ENCODE measurements at regions not wholly inside any gene's neighbourhood (a gene's known extent, or its start where the extent isn't known, plus 50 kb on each side); places are given as distances from the start of the nearest gene placed in this dataset.

- Mint-ChIP-seq H3K4me1 (peaks cover 0 to 3% of the 10 kb centered on the region in 2 experiments; a peak in 1 of 4 replicates), H3K36me3 (ENCODE audit: insufficient read depth in 1 of 3, low read depth in 3 of 3) (peaks cover 5 to 12% (median 8%) of the 10 kb centered on the region in 3 experiments; a peak in 6 of 7 replicates), H3K27me3 (ENCODE audit: low read depth) (no peaks in the 10 kb centered on the region), H3K27ac (no peak overlapping the region), H3K9me3 (peaks cover 56 to 67% of the 10 kb centered on the region in 2 experiments), H3K4me3 (no peak overlapping the region)
- H2BK120ac ChIP-seq (ENCODE audit: low read depth, low read length, poor library complexity, severe bottlenecking), result no peak overlapping the region
- no peak overlapping the region for H2BK5ac ChIP-seq (ENCODE audit: insufficient read length, low read length)
- H2BK20ac ChIP-seq (ENCODE audit: low read depth, low read length, poor library complexity, severe bottlenecking), result no peak overlapping the region
- no peak overlapping the region for H3K4ac ChIP-seq (ENCODE audit: low read depth, low read length)
- no peak overlapping the region for H2BK15ac ChIP-seq (ENCODE audit: low read depth, low read length)
- no peaks in the 10 kb centered on the region for H3K27me3 ChIP-seq (ENCODE audit: insufficient read depth, low read length)
- no peak overlapping the region for H4K5ac ChIP-seq (ENCODE audit: insufficient read length, low read depth, low read length)
- TF ChIP-seq CTCF (conservative IDR thresholded peaks at IDR 0.05), result no peak
- H3K56ac ChIP-seq (ENCODE audit: insufficient read length, low read depth, low read length), result no peak overlapping the region
- H4K91ac ChIP-seq (ENCODE audit: insufficient read length, low read depth, low read length), result no peak overlapping the region
- H3K18ac ChIP-seq (ENCODE audit: insufficient read length, low read depth, low read length), result no peak overlapping the region
- H3K79me2 ChIP-seq (ENCODE audit: insufficient read depth, low read length), result no peaks in the 10 kb centered on the region
- no peak overlapping the region for H3K4me2 ChIP-seq (ENCODE audit: insufficient read depth, insufficient read length, low read length)
- H2AK5ac ChIP-seq (ENCODE audit: insufficient read length, low read length), result no peak overlapping the region
- H3K23me2 ChIP-seq (ENCODE audit: insufficient read length, low read depth, low read length, poor library complexity, severe bottlenecking), result no peaks in the 10 kb centered on the region
- no peak overlapping the region for H4K8ac ChIP-seq (replicated peaks; ENCODE audit: insufficient read length, low read depth, low read length)
- H3K23ac ChIP-seq (ENCODE audit: insufficient read length, low read depth, low read length), result no peak overlapping the region
- no peak overlapping the region for H3T11ph ChIP-seq (ENCODE audit: low read length)
- no peak overlapping the region for H3K27ac ChIP-seq (ENCODE audit: insufficient read length, low read depth, low read length)
- H3K9ac ChIP-seq (ENCODE audit: extremely low read depth, insufficient read length, low read length), result no peak overlapping the region
- no peak overlapping the region for H3K14ac ChIP-seq (ENCODE audit: insufficient read depth, low read length)
- peaks cover 49% of the 10 kb centered on the region for H3K9me3 ChIP-seq (ENCODE audit: control insufficient read depth, low read depth, low read length)
- no peaks in the 10 kb centered on the region for H4K20me1 ChIP-seq (ENCODE audit: control insufficient read depth, insufficient read depth, insufficient read length)
- H2AFZ ChIP-seq (ENCODE audit: low read length), result no peak overlapping the region
- H3K79me1 ChIP-seq (ENCODE audit: insufficient read depth, low read depth, low read length, poor library complexity, severe bottlenecking), result no peaks in the 10 kb centered on the region
- H2BK12ac ChIP-seq (ENCODE audit: insufficient read length, low read depth, low read length), result no peak overlapping the region
- DNase-seq, result no peak
- no peaks in the 10 kb centered on the region for H3K4me1 ChIP-seq (ENCODE audit: insufficient read depth, low read length)
Observed at GRCh38 chrX:148228521-148228920, 247.4 kb downstream of the FMR1NB start.
